B cell (primary cell): ENCODE measurements at regions not wholly inside any gene's neighbourhood (a gene's known extent, or its start where the extent isn't known, plus 50 kb on each side); places are given as distances from the start of the nearest gene placed in this dataset.

Experiments
- EZH2 ChIP-seq: IDR thresholded peaks from 2 replicates; pipeline ENCODE4 v1.6.1; 2012; ENCODE audit warnings: borderline replicate concordance, low read depth, mild to moderate bottlenecking, moderate library complexity, low read length; ENCODE audit not compliant: insufficient read depth, poor library complexity, severe bottlenecking
- TF ChIP-seq, protein P1 (sequence below): fragments of 200-600 bp; IDR thresholded peaks from one replicate; pipeline ENCODE4 v1.8.0; 2022; ENCODE audit warnings: antibody characterized with exemption, mild to moderate bottlenecking

DNA sequence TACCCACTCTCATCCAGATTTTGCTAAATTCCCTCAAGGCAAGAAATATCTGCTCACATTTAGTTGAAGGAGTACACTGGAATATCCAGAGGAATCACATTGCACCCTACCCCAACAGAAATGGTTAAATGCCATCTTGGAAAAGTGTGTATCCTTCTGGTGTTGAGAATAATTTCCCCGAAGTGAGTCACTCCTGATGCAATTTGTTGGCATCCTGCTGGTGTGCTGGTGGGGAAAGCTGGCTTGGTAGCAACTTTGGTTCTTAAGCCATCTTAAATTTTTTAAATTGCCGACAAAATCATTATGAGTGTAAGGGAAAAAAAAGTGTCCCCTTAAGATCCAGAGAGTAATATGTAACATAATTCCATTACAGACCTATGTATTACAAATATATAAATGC lies 337.3 kb upstream of the DACH1 start:
- TF ChIP-seq, protein P1, sequence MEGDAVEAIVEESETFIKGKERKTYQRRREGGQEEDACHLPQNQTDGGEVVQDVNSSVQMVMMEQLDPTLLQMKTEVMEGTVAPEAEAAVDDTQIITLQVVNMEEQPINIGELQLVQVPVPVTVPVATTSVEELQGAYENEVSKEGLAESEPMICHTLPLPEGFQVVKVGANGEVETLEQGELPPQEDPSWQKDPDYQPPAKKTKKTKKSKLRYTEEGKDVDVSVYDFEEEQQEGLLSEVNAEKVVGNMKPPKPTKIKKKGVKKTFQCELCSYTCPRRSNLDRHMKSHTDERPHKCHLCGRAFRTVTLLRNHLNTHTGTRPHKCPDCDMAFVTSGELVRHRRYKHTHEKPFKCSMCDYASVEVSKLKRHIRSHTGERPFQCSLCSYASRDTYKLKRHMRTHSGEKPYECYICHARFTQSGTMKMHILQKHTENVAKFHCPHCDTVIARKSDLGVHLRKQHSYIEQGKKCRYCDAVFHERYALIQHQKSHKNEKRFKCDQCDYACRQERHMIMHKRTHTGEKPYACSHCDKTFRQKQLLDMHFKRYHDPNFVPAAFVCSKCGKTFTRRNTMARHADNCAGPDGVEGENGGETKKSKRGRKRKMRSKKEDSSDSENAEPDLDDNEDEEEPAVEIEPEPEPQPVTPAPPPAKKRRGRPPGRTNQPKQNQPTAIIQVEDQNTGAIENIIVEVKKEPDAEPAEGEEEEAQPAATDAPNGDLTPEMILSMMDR: no peak
- no peak for TF ChIP-seq EZH2
